DND-41 (cell line): ENCODE measurements at regions not wholly inside any gene's neighbourhood (a gene's known extent, or its start where the extent isn't known, plus 50 kb on each side); places are given as distances from the start of the nearest gene placed in this dataset.

ENCODE experiments used
- ATAC-seq: fragments of 200-7000 bp; cut with Tn5 transposase; 3 replicates; pipeline ENCODE4 v1.9.1; 2021; ENCODE audit warnings: low read depth; ENCODE audit not compliant: insufficient read depth
- DNase-seq: peaks from one replicate; pipeline ENCODE4 v3.0.0-alpha.2; 2020
- H2AFZ ChIP-seq: 2 replicates; pipeline ENCODE4 v1.6.0; 2012; ENCODE audit warnings: low read depth, low read length
- H3K27ac ChIP-seq: 2 replicates; pipeline ENCODE4 v1.5.1; 2012; ENCODE audit warnings: low read length, inconsistent platforms
- H3K27me3 ChIP-seq: fragments of 200-600 bp; sonication (generic); 2 replicates; pipeline ENCODE4 v1.6.0; 2012; ENCODE audit warnings: low read length, mild to moderate bottlenecking, inconsistent platforms; ENCODE audit not compliant: insufficient read depth, poor library complexity
- H3K36me3 ChIP-seq: 2 replicates; pipeline ENCODE4 v1.5.1; 2012; ENCODE audit warnings: low read length, inconsistent platforms; ENCODE audit not compliant: insufficient read depth
- H3K4me1 ChIP-seq: 2 replicates; pipeline ENCODE4 v1.5.1; 2012; ENCODE audit warnings: mild to moderate bottlenecking, low read length; ENCODE audit not compliant: insufficient read depth
- H3K4me2 ChIP-seq: 2 replicates; pipeline ENCODE4 v1.6.0; 2012; ENCODE audit warnings: mild to moderate bottlenecking, moderate library complexity, low read length, inconsistent platforms; ENCODE audit not compliant: insufficient read depth
- H3K4me3 ChIP-seq, 2 experiments: fragments of 200-600 bp in 1 of 2; shearing (Covaris generic) in 1 of 2; 2 replicates each; pipeline ENCODE4 v1.5.1; 2012 to 2016; ENCODE audit warnings: inconsistent platforms in 2 of 2, low read length in 2 of 2, mild to moderate bottlenecking in 2 of 2, low read depth in 1 of 2, moderate library complexity in 1 of 2
- H3K79me2 ChIP-seq: 2 replicates; pipeline ENCODE4 v1.6.0; 2012; ENCODE audit warnings: low read length, inconsistent platforms; ENCODE audit not compliant: insufficient read depth
- H3K9ac ChIP-seq: 2 replicates; pipeline ENCODE4 v1.6.0; 2012; ENCODE audit warnings: low read depth, mild to moderate bottlenecking, inconsistent platforms, low read length, moderate library complexity
- H3K9me3 ChIP-seq: 2 replicates; pipeline ENCODE4 v1.5.1; 2012; ENCODE audit warnings: low read length, moderate library complexity, mild to moderate bottlenecking, inconsistent platforms; ENCODE audit not compliant: insufficient read depth, severe bottlenecking
- H4K20me1 ChIP-seq: 2 replicates; pipeline ENCODE4 v1.6.0; 2012; ENCODE audit warnings: low read length; ENCODE audit not compliant: insufficient read depth
- CTCF ChIP-seq: IDR thresholded peaks from 2 replicates; pipeline ENCODE4 v1.5.1; 2012; ENCODE audit warnings: borderline replicate concordance, low read length, moderate library complexity, mild to moderate bottlenecking; ENCODE audit not compliant: poor library complexity, severe bottlenecking; ENCODE audit errors: extremely low read depth
- EZH2 ChIP-seq: IDR thresholded peaks from 3 replicates; pipeline ENCODE4 v1.6.1; 2012; ENCODE audit warnings: borderline replicate concordance, low read depth, mild to moderate bottlenecking, moderate library complexity, low read length, inconsistent platforms; ENCODE audit not compliant: severe bottlenecking

DNA sequence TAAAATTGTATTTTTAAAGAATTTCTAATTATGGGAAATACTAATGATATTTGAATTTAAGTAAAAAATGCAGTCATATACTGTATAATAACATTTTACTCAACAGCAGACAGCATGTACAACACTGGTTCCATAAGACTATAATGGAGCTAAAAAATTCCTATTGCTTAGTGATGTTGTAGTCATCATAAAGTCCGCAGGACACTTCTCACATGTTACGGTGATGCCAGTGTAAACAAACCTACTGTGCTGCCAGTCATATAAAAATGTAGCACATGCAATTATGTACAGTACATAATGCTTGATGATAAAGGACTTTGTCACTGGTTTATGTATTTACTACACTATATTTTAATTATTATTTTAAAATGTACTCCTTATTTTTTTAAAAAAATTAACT is 629.3 kb downstream of the IPMK start:
- H2AFZ ChIP-seq = no peak overlapping the region
- no peak for ATAC-seq
- no peaks in the 10 kb centered on the region for H3K79me2 ChIP-seq
- H4K20me1 ChIP-seq = no peaks in the 10 kb centered on the region
- no peak overlapping the region for H3K9ac ChIP-seq
- H3K36me3 ChIP-seq = no peaks in the 10 kb centered on the region
- no peaks in the 10 kb centered on the region for H3K4me1 ChIP-seq
- H3K27ac ChIP-seq = no peak overlapping the region
- H3K4me3 ChIP-seq = no peak overlapping the region
- no peak for DNase-seq
- no peaks in the 10 kb centered on the region for H3K27me3 ChIP-seq
- H3K4me2 ChIP-seq = no peak overlapping the region
- TF ChIP-seq EZH2 (no peak), CTCF (no peak)
- no peaks in the 10 kb centered on the region for H3K9me3 ChIP-seq

GRCh38 chr10:57628592-57629284 is 639.0 kb downstream of the IPMK start:
- Histone ChIP-seq H3K79me2 (no peaks in the 10 kb centered on the region), H3K9ac (no peak overlapping the region), H3K4me1 (no peaks in the 10 kb centered on the region), H3K36me3 (no peaks in the 10 kb centered on the region), H3K27ac (no peak overlapping the region), H3K9me3 (no peaks in the 10 kb centered on the region), H3K4me2 (no peak overlapping the region), H3K4me3 (no peak overlapping the region), H4K20me1 (no peaks in the 10 kb centered on the region), H2AFZ (no peak overlapping the region), H3K27me3 (no peaks in the 10 kb centered on the region)
- no peak for ATAC-seq
- DNase-seq = no peak
- no peak for TF ChIP-seq EZH2

GRCh38 chr10:57627642-57628178 is 640.0 kb downstream of the IPMK start:
- Histone ChIP-seq H3K4me1 (no peaks in the 10 kb centered on the region), H3K4me2 (no peak overlapping the region), H3K27ac (no peak overlapping the region), H3K4me3 (no peak overlapping the region), H3K27me3 (no peaks in the 10 kb centered on the region), H3K9ac (no peak overlapping the region), H3K9me3 (no peaks in the 10 kb centered on the region), H3K36me3 (no peaks in the 10 kb centered on the region), H2AFZ (no peak overlapping the region), H3K79me2 (no peaks in the 10 kb centered on the region), H4K20me1 (no peaks in the 10 kb centered on the region)
- DNase-seq = no peak
- TF ChIP-seq EZH2 = no peak
- TF ChIP-seq CTCF = no peak
- ATAC-seq = no peak

DNA sequence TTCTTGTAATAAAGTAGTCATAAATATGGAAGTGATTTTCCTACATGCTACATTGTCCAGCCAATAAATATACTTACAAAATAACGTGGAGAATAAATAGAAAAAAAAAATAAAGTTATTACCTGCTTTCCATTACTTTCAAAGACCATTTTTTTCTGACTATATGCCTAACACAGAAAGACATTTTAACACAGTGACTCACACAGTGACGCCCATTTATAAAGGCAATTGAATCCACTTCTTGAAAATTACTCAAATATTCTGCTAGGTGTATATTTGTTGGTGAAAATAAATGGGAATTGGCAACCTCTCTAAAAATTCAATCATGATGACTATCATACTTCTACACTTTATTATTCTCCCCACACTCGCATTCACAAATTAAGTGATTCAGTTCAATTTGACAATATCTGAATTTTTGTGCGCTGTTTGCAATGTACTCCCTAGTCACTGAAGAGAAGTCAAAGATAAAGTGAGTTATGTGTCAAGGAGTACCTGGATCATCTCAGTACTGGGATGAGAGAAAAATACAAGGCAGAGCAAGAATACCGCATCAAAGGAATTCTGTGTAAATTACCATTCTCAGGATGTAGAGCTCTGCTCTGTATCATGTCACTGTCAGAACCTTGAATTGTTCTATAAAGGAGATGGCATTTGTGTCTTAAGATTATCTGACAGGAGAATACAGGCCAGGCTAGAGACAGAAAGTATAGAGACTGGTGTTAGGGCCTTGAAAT is 642.7 kb downstream of the IPMK start:
- DNase-seq (no peak), ATAC-seq (no peak)
- Histone ChIP-seq H3K27ac (no peak overlapping the region), H3K27me3 (no peaks in the 10 kb centered on the region), H3K4me1 (no peaks in the 10 kb centered on the region), H2AFZ (no peak overlapping the region), H3K79me2 (no peaks in the 10 kb centered on the region), H3K36me3 (no peaks in the 10 kb centered on the region), H3K4me2 (no peak overlapping the region), H3K9me3 (no peaks in the 10 kb centered on the region), H3K9ac (no peak overlapping the region), H3K4me3 (no peak overlapping the region), H4K20me1 (no peaks in the 10 kb centered on the region)
- no peak for TF ChIP-seq EZH2
- no peak for TF ChIP-seq CTCF
